ENCODE measurements at regions not wholly inside any gene's neighbourhood (a gene's known extent, or its start where the extent isn't known, plus 50 kb on each side); places are given as distances from the start of the nearest gene placed in this dataset.

DNA sequence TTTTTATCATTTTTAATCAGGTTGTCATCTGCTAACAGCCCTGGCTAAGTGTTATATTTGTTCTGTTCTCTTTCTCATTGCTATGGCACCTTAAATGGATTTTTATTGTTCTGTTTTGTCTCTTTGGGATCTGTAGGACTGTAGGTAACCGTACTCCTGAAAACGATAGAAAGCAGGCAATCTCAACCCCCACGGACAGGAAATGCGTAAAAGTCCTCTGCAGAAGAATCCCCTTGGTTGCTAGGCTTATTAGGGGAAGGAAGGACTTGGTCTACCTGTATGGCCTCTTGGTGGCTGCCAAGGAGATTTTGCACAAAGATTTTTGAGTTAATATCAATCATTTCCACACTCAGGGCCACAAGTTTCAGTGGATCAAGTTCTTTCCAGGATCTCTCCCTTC, 571.9 kb upstream of the ZNF385D start:
- TF ChIP-seq, protein P1, sequence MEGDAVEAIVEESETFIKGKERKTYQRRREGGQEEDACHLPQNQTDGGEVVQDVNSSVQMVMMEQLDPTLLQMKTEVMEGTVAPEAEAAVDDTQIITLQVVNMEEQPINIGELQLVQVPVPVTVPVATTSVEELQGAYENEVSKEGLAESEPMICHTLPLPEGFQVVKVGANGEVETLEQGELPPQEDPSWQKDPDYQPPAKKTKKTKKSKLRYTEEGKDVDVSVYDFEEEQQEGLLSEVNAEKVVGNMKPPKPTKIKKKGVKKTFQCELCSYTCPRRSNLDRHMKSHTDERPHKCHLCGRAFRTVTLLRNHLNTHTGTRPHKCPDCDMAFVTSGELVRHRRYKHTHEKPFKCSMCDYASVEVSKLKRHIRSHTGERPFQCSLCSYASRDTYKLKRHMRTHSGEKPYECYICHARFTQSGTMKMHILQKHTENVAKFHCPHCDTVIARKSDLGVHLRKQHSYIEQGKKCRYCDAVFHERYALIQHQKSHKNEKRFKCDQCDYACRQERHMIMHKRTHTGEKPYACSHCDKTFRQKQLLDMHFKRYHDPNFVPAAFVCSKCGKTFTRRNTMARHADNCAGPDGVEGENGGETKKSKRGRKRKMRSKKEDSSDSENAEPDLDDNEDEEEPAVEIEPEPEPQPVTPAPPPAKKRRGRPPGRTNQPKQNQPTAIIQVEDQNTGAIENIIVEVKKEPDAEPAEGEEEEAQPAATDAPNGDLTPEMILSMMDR (IDR thresholded peaks at IDR 0.05; ENCODE audit: low read length) = no peak
- no peak for TF ChIP-seq EZH2 (IDR thresholded peaks at IDR 0.05; ENCODE audit: borderline replicate concordance, low read length)
